B cell (primary cell): ENCODE measurements at regions not wholly inside any gene's neighbourhood (a gene's known extent, or its start where the extent isn't known, plus 50 kb on each side); places are given as distances from the start of the nearest gene placed in this dataset.

Experiments
- CTCF ChIP-seq: fragments of 200-600 bp; IDR thresholded peaks from one replicate; pipeline ENCODE4 v1.8.0; 2022; ENCODE audit warnings: antibody characterized with exemption, mild to moderate bottlenecking
- EZH2 ChIP-seq: IDR thresholded peaks from 2 replicates; pipeline ENCODE4 v1.6.1; 2012; ENCODE audit warnings: borderline replicate concordance, low read depth, mild to moderate bottlenecking, moderate library complexity, low read length; ENCODE audit not compliant: insufficient read depth, poor library complexity, severe bottlenecking

- TF ChIP-seq CTCF: no peak
- no peak for TF ChIP-seq EZH2
Observed at GRCh38 chr11:23564370-23564769, 704.1 kb upstream of the CCDC179 start.
